Hepatocyte (in vitro differentiated cells): ENCODE measurements at regions not wholly inside any gene's neighbourhood (a gene's known extent, or its start where the extent isn't known, plus 50 kb on each side); places are given as distances from the start of the nearest gene placed in this dataset.

ENCODE experiments used
- DNase-seq: peaks from one replicate; pipeline ENCODE4 v3.0.0-alpha.2; 2016; ENCODE audit warnings: low spot score
- H2AFZ ChIP-seq: fragments of 200-600 bp; sonication (generic); 2 replicates; pipeline ENCODE4 v1.6.0; 2016; ENCODE audit warnings: antibody characterized with exemption, mild to moderate bottlenecking
- H3K27ac ChIP-seq: fragments of 200-600 bp; sonication (generic); 2 replicates; pipeline ENCODE4 v1.5.1; 2016; ENCODE audit warnings: mild to moderate bottlenecking
- H3K27me3 ChIP-seq: fragments of 200-600 bp; sonication (generic); 2 replicates; pipeline ENCODE4 v1.6.1; 2016
- H3K36me3 ChIP-seq: fragments of 200-600 bp; sonication (generic); replicated peaks from 2 replicates; pipeline ENCODE4 v1.5.1; 2016; ENCODE audit warnings: low read depth; ENCODE audit not compliant: insufficient read depth
- H3K4me1 ChIP-seq: fragments of 200-600 bp; sonication (generic); 2 replicates; pipeline ENCODE4 v1.5.1; 2016; ENCODE audit warnings: mild to moderate bottlenecking, moderate library complexity; ENCODE audit not compliant: insufficient read depth
- H3K4me2 ChIP-seq: fragments of 200-600 bp; sonication (generic); 2 replicates; pipeline ENCODE4 v1.6.0; 2016
- H3K4me3 ChIP-seq: fragments of 200-600 bp; sonication (generic); 2 replicates; pipeline ENCODE4 v1.5.1; 2016; ENCODE audit warnings: mild to moderate bottlenecking
- H3K79me2 ChIP-seq: fragments of 200-600 bp; sonication (generic); 2 replicates; pipeline ENCODE4 v1.6.0; 2017; ENCODE audit warnings: mild to moderate bottlenecking
- H3K9me2 ChIP-seq: fragments of 200-600 bp; sonication (generic); replicated peaks from 2 replicates; pipeline ENCODE4 v1.6.0; 2017; ENCODE audit warnings: mild to moderate bottlenecking; ENCODE audit not compliant: insufficient read depth
- H3K9me3 ChIP-seq: fragments of 200-600 bp; sonication (generic); 2 replicates; pipeline ENCODE4 v1.5.1; 2016; ENCODE audit warnings: low read depth, mild to moderate bottlenecking
- H4K20me1 ChIP-seq: fragments of 200-600 bp; sonication (generic); 2 replicates; pipeline ENCODE4 v1.6.0; 2016; ENCODE audit warnings: mild to moderate bottlenecking; ENCODE audit not compliant: insufficient read depth, poor library complexity, severe bottlenecking
- EZH2 ChIP-seq: fragments of 200-600 bp; sonication (generic); IDR thresholded peaks from 2 replicates; pipeline ENCODE4 v1.6.1; 2016; ENCODE audit warnings: antibody characterized with exemption, mild to moderate bottlenecking, borderline replicate concordance
- EZH2phosphoT487 ChIP-seq: fragments of 200-600 bp; sonication (generic); IDR thresholded peaks from one replicate; pipeline ENCODE4 v1.6.1; 2018; ENCODE audit warnings: antibody characterized with exemption, mild to moderate bottlenecking, low read depth, moderate library complexity; ENCODE audit not compliant: unreplicated experiment, severe bottlenecking
- WGBS: methylation state at CpG from one replicate; pipeline ENCODE4 v1.1.6; 2016; ENCODE audit warnings: low lambda C conversion rate; ENCODE audit errors: missing lambda C conversion rate; 5-methylcytosine and 5-hydroxymethylcytosine counted together
- TF ChIP-seq, protein P1 (sequence below): fragments of 200-600 bp; sonication (generic); IDR thresholded peaks from 2 replicates; pipeline ENCODE4 v1.5.1; 2016; ENCODE audit warnings: antibody characterized with exemption, mild to moderate bottlenecking; ENCODE audit not compliant: poor library complexity

DNA sequence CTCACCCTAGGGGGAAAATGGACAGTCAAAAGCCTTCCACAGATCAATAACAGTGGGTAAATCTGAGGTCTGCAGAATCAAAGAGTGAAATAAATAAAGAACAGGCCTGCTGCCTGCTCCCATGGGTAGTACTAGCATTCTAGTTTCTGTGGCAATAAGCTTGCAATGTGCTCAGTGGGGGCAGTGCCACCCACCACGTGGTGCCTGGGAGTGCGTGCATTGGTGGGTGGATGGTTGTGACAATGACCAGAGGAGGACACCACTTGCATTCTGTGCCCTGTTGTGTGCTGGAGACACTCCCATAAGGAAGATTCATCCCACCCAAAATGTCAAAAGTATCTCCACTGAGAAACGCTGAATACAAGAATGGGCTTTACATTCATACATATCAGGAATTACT, 95.5 kb upstream of the NEDD9 start:
- no peaks in the 10 kb centered on the region for H3K36me3 ChIP-seq
- TF ChIP-seq EZH2, result no peak
- TF ChIP-seq, protein P1, sequence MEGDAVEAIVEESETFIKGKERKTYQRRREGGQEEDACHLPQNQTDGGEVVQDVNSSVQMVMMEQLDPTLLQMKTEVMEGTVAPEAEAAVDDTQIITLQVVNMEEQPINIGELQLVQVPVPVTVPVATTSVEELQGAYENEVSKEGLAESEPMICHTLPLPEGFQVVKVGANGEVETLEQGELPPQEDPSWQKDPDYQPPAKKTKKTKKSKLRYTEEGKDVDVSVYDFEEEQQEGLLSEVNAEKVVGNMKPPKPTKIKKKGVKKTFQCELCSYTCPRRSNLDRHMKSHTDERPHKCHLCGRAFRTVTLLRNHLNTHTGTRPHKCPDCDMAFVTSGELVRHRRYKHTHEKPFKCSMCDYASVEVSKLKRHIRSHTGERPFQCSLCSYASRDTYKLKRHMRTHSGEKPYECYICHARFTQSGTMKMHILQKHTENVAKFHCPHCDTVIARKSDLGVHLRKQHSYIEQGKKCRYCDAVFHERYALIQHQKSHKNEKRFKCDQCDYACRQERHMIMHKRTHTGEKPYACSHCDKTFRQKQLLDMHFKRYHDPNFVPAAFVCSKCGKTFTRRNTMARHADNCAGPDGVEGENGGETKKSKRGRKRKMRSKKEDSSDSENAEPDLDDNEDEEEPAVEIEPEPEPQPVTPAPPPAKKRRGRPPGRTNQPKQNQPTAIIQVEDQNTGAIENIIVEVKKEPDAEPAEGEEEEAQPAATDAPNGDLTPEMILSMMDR, result no peak
- no peak for TF ChIP-seq EZH2phosphoT487
- DNase-seq, result no peak
- peaks cover 25% of the 10 kb centered on the region for H3K4me1 ChIP-seq
- peak overlapping the region; percentile 73 for H3K27ac ChIP-seq
- H3K4me3 ChIP-seq, result no peak overlapping the region
- H3K79me2 ChIP-seq, result no peaks in the 10 kb centered on the region
- H3K4me2 ChIP-seq, result no peak overlapping the region
- 96% methylated on average over 3 of the region's 3 CpGs for WGBS
- H3K9me3 ChIP-seq, result no peaks in the 10 kb centered on the region
- H3K9me2 ChIP-seq, result no peaks in the 10 kb centered on the region
- no peaks in the 10 kb centered on the region for H4K20me1 ChIP-seq
- no peak overlapping the region for H2AFZ ChIP-seq
- no peaks in the 10 kb centered on the region for H3K27me3 ChIP-seq

DNA sequence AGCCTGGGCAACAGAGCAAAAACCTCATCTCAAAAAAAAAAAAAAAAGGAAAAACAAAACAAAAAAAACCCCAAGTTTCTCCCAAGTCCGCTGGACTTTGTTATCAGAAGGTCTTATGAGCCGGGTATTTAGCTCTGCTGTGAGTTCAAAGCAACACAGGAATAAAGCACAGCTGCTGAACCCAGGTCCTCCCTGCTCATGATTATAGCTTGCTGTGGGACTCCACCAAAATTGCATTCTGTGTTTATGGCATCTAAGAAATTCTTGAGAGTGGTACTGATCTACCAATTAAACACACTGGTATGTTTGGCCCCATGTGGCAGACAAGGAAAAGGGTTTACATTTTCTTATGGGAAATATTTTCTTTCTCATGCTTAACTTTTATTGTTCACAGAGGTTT, 93.6 kb upstream of the NEDD9 start:
- no peak for DNase-seq
- no peaks in the 10 kb centered on the region for H3K79me2 ChIP-seq
- H3K9me3 ChIP-seq, result no peaks in the 10 kb centered on the region
- no peak overlapping the region for H2AFZ ChIP-seq
- no peaks in the 10 kb centered on the region for H3K27me3 ChIP-seq
- peak overlapping the region; percentile 35 for H3K27ac ChIP-seq
- H4K20me1 ChIP-seq, result no peaks in the 10 kb centered on the region
- no peaks in the 10 kb centered on the region for H3K9me2 ChIP-seq
- peaks cover 31% of the 10 kb centered on the region for H3K4me1 ChIP-seq
- H3K4me2 ChIP-seq, result no peak overlapping the region
- 37% methylated on average over 2 of the region's 2 CpGs for WGBS
- H3K36me3 ChIP-seq, result no peaks in the 10 kb centered on the region
- no peak for TF ChIP-seq EZH2
- TF ChIP-seq, protein P1, result no peak
- TF ChIP-seq EZH2phosphoT487, result no peak
- no peak overlapping the region for H3K4me3 ChIP-seq

DNA sequence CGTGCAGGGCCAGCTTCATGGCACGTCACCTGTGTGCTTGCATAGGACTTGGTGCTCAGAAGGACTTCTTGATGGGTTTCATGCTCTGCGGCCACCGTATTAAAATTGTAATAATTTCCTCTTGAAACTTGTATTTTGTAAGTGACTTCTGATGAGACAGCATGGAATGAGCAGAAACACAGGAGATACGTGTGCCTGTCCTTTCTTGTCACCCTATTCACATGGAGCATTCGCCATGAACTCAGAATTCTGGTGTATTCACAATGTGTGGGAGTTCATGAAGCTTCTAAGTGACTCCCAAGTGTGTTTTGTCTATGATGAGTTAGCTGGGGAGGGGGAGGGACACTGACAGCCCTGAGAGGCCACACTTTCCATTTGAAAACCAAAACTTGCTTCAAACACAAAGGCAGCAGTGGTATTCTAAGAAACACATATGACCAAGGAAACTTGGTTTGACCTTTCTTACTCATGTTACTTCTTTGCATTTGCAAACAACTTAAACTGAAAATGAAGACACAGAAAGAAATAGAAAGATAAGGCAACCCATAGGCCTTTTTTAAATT, 92.1 kb upstream of the NEDD9 start:
- H2AFZ ChIP-seq, result no peak overlapping the region
- no peak for DNase-seq
- no peaks in the 10 kb centered on the region for H4K20me1 ChIP-seq
- H3K27ac ChIP-seq, result peak overlapping the region; percentile 67
- H3K27me3 ChIP-seq, result no peaks in the 10 kb centered on the region
- no peak overlapping the region for H3K4me3 ChIP-seq
- H3K9me3 ChIP-seq, result no peaks in the 10 kb centered on the region
- TF ChIP-seq EZH2phosphoT487 (no peak), EZH2 (no peak)
- TF ChIP-seq, protein P1, result no peak
- 99% methylated on average over 6 of the region's 6 CpGs for WGBS
- no peaks in the 10 kb centered on the region for H3K36me3 ChIP-seq
- peaks cover 28% of the 10 kb centered on the region for H3K4me1 ChIP-seq
- no peaks in the 10 kb centered on the region for H3K79me2 ChIP-seq
- H3K9me2 ChIP-seq, result no peaks in the 10 kb centered on the region
- no peak overlapping the region for H3K4me2 ChIP-seq
